ENCODE measurements at regions not wholly inside any gene's neighbourhood (a gene's known extent, or its start where the extent isn't known, plus 50 kb on each side); places are given as distances from the start of the nearest gene placed in this dataset.

- Histone ChIP-seq H3K4me2 (ENCODE audit: control insufficient read depth, insufficient read depth) (no peak overlapping the region), H3K27ac (ENCODE audit: control insufficient read depth, insufficient read depth) (no peak overlapping the region), H3K4me3 (no peak overlapping the region), H3K79me2 (ENCODE audit: control insufficient read depth, insufficient read depth, low read length) (no peaks in the 10 kb centered on the region), H3K27me3 (replicated peaks in 1 of 2; ENCODE audit: control insufficient read depth in 2 of 2, insufficient read depth in 2 of 2, low read length in 1 of 2) (no peaks in the 10 kb centered on the region), H3K9me3 (replicated peaks; ENCODE audit: control insufficient read depth, insufficient read depth, low read length) (no peaks in the 10 kb centered on the region; the same call in 2 of the 3 replicates), H3K4me1 (ENCODE audit: control insufficient read depth, insufficient read depth, low read length) (no peaks in the 10 kb centered on the region), H4K20me1 (ENCODE audit: control insufficient read depth, insufficient read depth) (no peaks in the 10 kb centered on the region), H3K36me3 (ENCODE audit: control insufficient read depth in 2 of 2, insufficient read depth in 2 of 2, low read length in 1 of 2) (no peaks in the 10 kb centered on the region), H2AFZ (ENCODE audit: control insufficient read depth, low read depth, low read length) (no peak overlapping the region), H3K9ac (ENCODE audit: control insufficient read depth, insufficient read depth, low read length) (no peak overlapping the region)
- DNase-seq (ENCODE audit: low read depth, low spot score) (no peak), ATAC-seq (no peak), FAIRE-seq (no peak)
- ChIA-PET SMC1A (ENCODE audit: uncharacterized antibody, unreplicated experiment) (no interaction called here), CTCF (no interaction called here), RAD21 (ENCODE audit: unreplicated experiment) (no interaction called here), POLR2A (no interaction called here)
- BruUV-seq (replicated peaks): no TSS peak
- in situ Hi-C loops (cut with MboI) (no loop called here), intact Hi-C loops (cut with micrococcal nuclease; ENCODE audit: unreplicated experiment) (no loop called here)
- 0% methylated on average over 6 of the region's 6 CpGs for WGBS (ENCODE audit: insufficient coverage, insufficient replicate concordance, low lambda C conversion rate, missing lambda C conversion rate)
- TF ChIP-seq SIN3A (IDR thresholded peaks at IDR 0.05; ENCODE audit: low read depth, low read length) (no peak), ZZZ3 (IDR thresholded peaks at IDR 0.05; ENCODE audit: control insufficient read depth, insufficient read length, low read depth) (no peak), E4F1 (IDR thresholded peaks at IDR 0.05; ENCODE audit: borderline replicate concordance, partially characterized antibody) (no peak), PAX5 (IDR thresholded peaks at IDR 0.05; ENCODE audit: borderline replicate concordance, low read depth, low read length) (no peak), SUZ12 (IDR thresholded peaks at IDR 0.05; ENCODE audit: unreplicated experiment) (no peak), CHD4 (IDR thresholded peaks at IDR 0.05) (no peak), ZBED1 (IDR thresholded peaks at IDR 0.05; ENCODE audit: borderline replicate concordance) (no peak), ATF2 (IDR thresholded peaks at IDR 0.05; ENCODE audit: low read length) (no peak), POLR2AphosphoS5 (IDR thresholded peaks at IDR 0.05; ENCODE audit: low read length) (no peak), HDGF (IDR thresholded peaks at IDR 0.05) (no peak), CHD2 (IDR thresholded peaks at IDR 0.05; ENCODE audit: borderline replicate concordance, low read depth, low read length) (no peak), CEBPZ (IDR thresholded peaks at IDR 0.05; ENCODE audit: low read depth, low read length) (no peak), IKZF2 (IDR thresholded peaks at IDR 0.05) (no peak), KAT2A (conservative IDR thresholded peaks at IDR 0.05; ENCODE audit: control insufficient read depth, low read depth, low read length) (no peak), ELK1 (IDR thresholded peaks at IDR 0.05; ENCODE audit: low read depth, low read length) (no peak)
Observed at GRCh38 chr5:2849429-2849828, 98.0 kb upstream of the IRX2 start.
